ENCODE measurements at regions not wholly inside any gene's neighbourhood (a gene's known extent, or its start where the extent isn't known, plus 50 kb on each side); places are given as distances from the start of the nearest gene placed in this dataset.

DNA sequence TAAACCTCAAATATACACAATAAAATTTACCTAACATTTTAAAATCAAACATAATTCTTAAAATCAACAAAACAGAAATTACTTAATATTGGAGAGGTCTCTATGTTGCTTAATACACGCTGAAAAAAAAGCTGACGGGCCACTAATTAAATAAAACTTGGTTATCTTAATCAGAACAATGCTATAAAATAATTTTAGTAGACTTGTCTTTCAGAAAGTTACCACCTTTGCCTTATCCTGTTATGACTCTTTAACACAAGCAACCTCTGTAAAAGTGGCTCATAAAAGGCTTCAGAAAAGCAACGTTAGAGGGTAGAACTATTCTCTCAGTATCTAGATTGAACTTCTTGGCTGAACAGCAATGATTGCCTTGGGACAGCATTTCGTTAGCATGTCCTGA lies 251.0 kb upstream of the RIOK2 start:
- intact Hi-C loops (cut with micrococcal nuclease; ENCODE audit: unreplicated experiment), result no loop called here

GRCh38 chr5:97436405-97436804 lies 253.4 kb upstream of the RIOK2 start:
- Mint-ChIP-seq H3K4me1 (ENCODE audit: low read depth, unreplicated experiment) (no peaks in the 10 kb centered on the region), H3K27me3 (ENCODE audit: insufficient read depth, unreplicated experiment) (peaks cover 5% of the 10 kb centered on the region), H3K27ac (ENCODE audit: unreplicated experiment) (no peak overlapping the region), H3K36me3 (ENCODE audit: insufficient read depth, unreplicated experiment) (no peaks in the 10 kb centered on the region), H3K9me3 (ENCODE audit: unreplicated experiment) (no peaks in the 10 kb centered on the region), H3K4me3 (ENCODE audit: unreplicated experiment) (no peak overlapping the region)
- ChIA-PET POLR2A (no interaction called here), CTCF (no interaction called here)
- no peaks in the 10 kb centered on the region for H3K36me3 ChIP-seq (ENCODE audit: control insufficient read depth, insufficient read depth, low read length)
- no peak for DNase-seq
- intact Hi-C loops (cut with micrococcal nuclease; ENCODE audit: unreplicated experiment), result no loop called here
- BruUV-seq (replicated peaks), result no TSS peak
- H3K9me3 ChIP-seq, result no peaks in the 10 kb centered on the region
- H3K27me3 ChIP-seq (replicated peaks; ENCODE audit: control insufficient read depth, insufficient read depth, low read length), result no peaks in the 10 kb centered on the region
- H3K4me3 ChIP-seq (ENCODE audit: low read depth, low read length), result no peak overlapping the region
- TF ChIP-seq CTCF (IDR thresholded peaks at IDR 0.05; ENCODE audit: insufficient read depth in 1 of 2, low read depth in 1 of 2, low read length in 1 of 2, severe bottlenecking in 1 of 2, unreplicated experiment in 1 of 2), result no peak
- H3K4me1 ChIP-seq, result no peaks in the 10 kb centered on the region

More for the DNA sequence above, 251.0 kb upstream of the RIOK2 start:
- POLR2A ChIA-PET, result no interaction called here
- no peaks in the 10 kb centered on the region for H3K9me3 ChIP-seq
- Mint-ChIP-seq H3K9me3 (ENCODE audit: unreplicated experiment) (no peaks in the 10 kb centered on the region), H3K4me1 (ENCODE audit: low read depth, unreplicated experiment) (no peaks in the 10 kb centered on the region), H3K36me3 (ENCODE audit: insufficient read depth, unreplicated experiment) (no peaks in the 10 kb centered on the region), H3K27me3 (ENCODE audit: insufficient read depth, unreplicated experiment) (peaks cover 7% of the 10 kb centered on the region), H3K4me3 (ENCODE audit: unreplicated experiment) (no peak overlapping the region), H3K27ac (ENCODE audit: unreplicated experiment) (no peak overlapping the region)
- H3K36me3 ChIP-seq (ENCODE audit: control insufficient read depth, insufficient read depth, low read length), result no peaks in the 10 kb centered on the region
- H3K27me3 ChIP-seq (replicated peaks; ENCODE audit: control insufficient read depth, insufficient read depth, low read length), result no peaks in the 10 kb centered on the region
- BruUV-seq (replicated peaks), result no TSS peak
- TF ChIP-seq CTCF (IDR thresholded peaks at IDR 0.05; ENCODE audit: insufficient read depth in 1 of 2, low read depth in 1 of 2, low read length in 1 of 2, severe bottlenecking in 1 of 2, unreplicated experiment in 1 of 2), result no peak
- H3K4me1 ChIP-seq, result no peaks in the 10 kb centered on the region
- H3K4me3 ChIP-seq (ENCODE audit: low read depth, low read length), result no peak overlapping the region
- DNase-seq, result no peak
- CTCF ChIA-PET, result no interaction called here

GRCh38 chr5:97443740-97444139 lies 260.7 kb upstream of the RIOK2 start:
- DNase-seq, result no peak
- no TSS peak for BruUV-seq (replicated peaks)
- Mint-ChIP-seq H3K27ac (ENCODE audit: unreplicated experiment) (no peak overlapping the region), H3K9me3 (ENCODE audit: unreplicated experiment) (peaks cover 10% of the 10 kb centered on the region), H3K27me3 (ENCODE audit: insufficient read depth, unreplicated experiment) (no peaks in the 10 kb centered on the region), H3K4me1 (ENCODE audit: low read depth, unreplicated experiment) (no peaks in the 10 kb centered on the region), H3K4me3 (ENCODE audit: unreplicated experiment) (no peak overlapping the region), H3K36me3 (ENCODE audit: insufficient read depth, unreplicated experiment) (no peaks in the 10 kb centered on the region)
- ChIA-PET CTCF (no interaction called here), POLR2A (no interaction called here)
- Histone ChIP-seq H3K36me3 (ENCODE audit: control insufficient read depth, insufficient read depth, low read length) (no peaks in the 10 kb centered on the region), H3K9me3 (no peaks in the 10 kb centered on the region), H3K4me3 (ENCODE audit: low read depth, low read length) (no peak overlapping the region), H3K4me1 (no peaks in the 10 kb centered on the region), H3K27me3 (replicated peaks; ENCODE audit: control insufficient read depth, insufficient read depth, low read length) (no peaks in the 10 kb centered on the region)
- intact Hi-C loops (cut with micrococcal nuclease; ENCODE audit: unreplicated experiment), result no loop called here
- TF ChIP-seq CTCF (IDR thresholded peaks at IDR 0.05; ENCODE audit: insufficient read depth in 1 of 2, low read depth in 1 of 2, low read length in 1 of 2, severe bottlenecking in 1 of 2, unreplicated experiment in 1 of 2), result no peak
